GM23248 (cell line): ENCODE measurements at regions not wholly inside any gene's neighbourhood (a gene's known extent, or its start where the extent isn't known, plus 50 kb on each side); places are given as distances from the start of the nearest gene placed in this dataset.

ENCODE experiments used
- DNase-seq: peaks from one replicate; pipeline ENCODE4 v3.0.0-alpha.2; 2015
- H2AFZ ChIP-seq: fragments of 200-600 bp; sonication (generic); 2 replicates; pipeline ENCODE4 v1.6.1; 2016; ENCODE audit warnings: antibody characterized with exemption
- H3F3A ChIP-seq: fragments of 200-600 bp; sonication (generic); 2 replicates; pipeline ENCODE4 v1.6.1; 2016; ENCODE audit warnings: mild to moderate bottlenecking, antibody characterized with exemption, mixed run types; ENCODE audit not compliant: insufficient read depth
- H3K27ac ChIP-seq: fragments of 200-600 bp; sonication (generic); 2 replicates; pipeline ENCODE4 v1.5.1; 2016; ENCODE audit warnings: mild to moderate bottlenecking
- H3K27me3 ChIP-seq: fragments of 200-600 bp; sonication (generic); replicated peaks from 2 replicates; pipeline ENCODE4 v1.6.1; 2016; ENCODE audit warnings: mild to moderate bottlenecking; ENCODE audit not compliant: insufficient read depth
- H3K36me3 ChIP-seq: fragments of 200-600 bp; sonication (generic); 2 replicates; pipeline ENCODE4 v1.6.1; 2016; ENCODE audit warnings: low read depth, mild to moderate bottlenecking
- H3K4me1 ChIP-seq: fragments of 200-600 bp; sonication (generic); 2 replicates; pipeline ENCODE4 v1.6.1; 2016; ENCODE audit warnings: mild to moderate bottlenecking; ENCODE audit not compliant: insufficient read depth
- H3K4me2 ChIP-seq: fragments of 200-600 bp; sonication (generic); one replicate; pipeline ENCODE4 v1.6.1; 2016; ENCODE audit warnings: mild to moderate bottlenecking; ENCODE audit not compliant: unreplicated experiment
- H3K4me3 ChIP-seq: fragments of 200-600 bp; sonication (generic); 2 replicates; pipeline ENCODE4 v1.5.1; 2016; ENCODE audit warnings: mild to moderate bottlenecking
- H3K79me2 ChIP-seq: fragments of 200-600 bp; sonication (generic); 2 replicates; pipeline ENCODE4 v1.6.1; 2016; ENCODE audit warnings: mild to moderate bottlenecking; ENCODE audit not compliant: insufficient read depth
- H3K9ac ChIP-seq: fragments of 200-600 bp; sonication (generic); 2 replicates; pipeline ENCODE4 v1.6.1; 2016; ENCODE audit warnings: mild to moderate bottlenecking
- H3K9me2 ChIP-seq: fragments of 200-600 bp; sonication (generic); 2 replicates; pipeline ENCODE4 v1.6.1; 2016; ENCODE audit warnings: mixed run types, mild to moderate bottlenecking, moderate library complexity; ENCODE audit not compliant: insufficient read depth
- H3K9me3 ChIP-seq: fragments of 200-600 bp; sonication (generic); one replicate; pipeline ENCODE4 v1.6.1; 2017; ENCODE audit warnings: low read depth
- H4K20me1 ChIP-seq: fragments of 200-600 bp; sonication (generic); 2 replicates; pipeline ENCODE4 v1.6.0; 2016; ENCODE audit not compliant: insufficient read depth
- EZH2 ChIP-seq: fragments of 200-600 bp; sonication (generic); IDR thresholded peaks from 2 replicates; pipeline ENCODE4 v1.6.1; 2018; ENCODE audit warnings: antibody characterized with exemption, mild to moderate bottlenecking; ENCODE audit not compliant: insufficient read depth, poor library complexity, severe bottlenecking
- EZH2phosphoT487 ChIP-seq: fragments of 200-600 bp; sonication (generic); IDR thresholded peaks from 2 replicates; pipeline ENCODE4 v1.6.1; 2018; ENCODE audit warnings: antibody characterized with exemption, moderate library complexity, mild to moderate bottlenecking, low read depth; ENCODE audit not compliant: insufficient read depth
- WGBS, 2 experiments: methylation state at CpG; one replicate each; pipeline ENCODE4 v1.1.6; 2015 to 2017; ENCODE audit warnings: low lambda C conversion rate in 2 of 2, low coverage in 1 of 2; ENCODE audit errors: missing lambda C conversion rate in 2 of 2; 5-methylcytosine and 5-hydroxymethylcytosine counted together
- in situ Hi-C: fragments of 300-500 bp; cut with MboI; formaldehyde crosslinking; loops from 2 replicates; pipeline ENCODE4 v1.15.0; 2020

DNA sequence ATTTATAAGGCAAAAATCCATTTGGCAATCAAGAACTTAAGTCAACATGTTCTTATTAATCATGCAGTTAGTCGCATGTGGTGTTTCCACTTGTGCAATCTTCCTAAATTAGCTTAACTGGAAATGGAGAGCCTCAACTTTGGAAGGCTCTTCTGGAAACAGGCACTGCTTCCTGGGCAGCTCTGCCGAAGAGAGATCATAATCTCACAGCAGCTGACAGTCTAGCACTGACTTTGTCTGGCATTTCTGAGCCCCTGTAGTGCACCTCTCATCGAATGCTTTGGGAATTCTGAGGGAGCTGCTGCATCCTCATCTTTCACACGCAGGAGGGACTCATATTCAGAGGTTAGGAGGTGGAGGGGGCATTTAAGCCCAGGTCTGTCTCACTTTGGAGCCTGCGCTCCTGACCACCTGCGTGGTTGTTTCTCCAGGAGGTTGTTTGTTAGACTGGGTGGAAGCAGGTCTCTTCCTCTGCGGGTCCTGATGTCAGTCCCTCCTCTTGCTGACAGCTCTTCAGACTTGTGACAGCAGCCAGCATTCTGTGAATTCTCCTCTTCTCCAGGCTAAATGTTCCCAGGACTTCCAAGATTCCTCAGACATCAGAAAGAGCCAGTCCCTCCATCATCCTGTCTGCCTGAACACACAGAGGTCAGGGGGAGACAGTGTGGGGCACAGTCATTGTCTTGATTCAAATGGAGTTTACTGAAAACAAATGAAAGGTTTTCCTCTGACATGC, 100.4 kb upstream of the GJB6 start:
- Histone ChIP-seq H3K9me3 (no peaks in the 10 kb centered on the region), H3K4me3 (no peak overlapping the region), H3K4me2 (peak overlapping the region; percentile 34), H3K36me3 (no peaks in the 10 kb centered on the region), H3K9me2 (no peaks in the 10 kb centered on the region), H3K9ac (no peak overlapping the region), H3F3A (peaks cover 6% of the 10 kb centered on the region; the same call in 1 of the 2 replicates), H3K79me2 (no peaks in the 10 kb centered on the region), H4K20me1 (no peaks in the 10 kb centered on the region), H2AFZ (no peak overlapping the region), H3K27ac (no peak overlapping the region), H3K4me1 (peaks cover 11% of the 10 kb centered on the region; the same call in 1 of the 2 replicates), H3K27me3 (no peaks in the 10 kb centered on the region)
- WGBS, 2 experiments: 30 to 35% methylated on average over 7 of the region's 7 CpGs
- TF ChIP-seq EZH2 (no peak), EZH2phosphoT487 (no peak)
- DNase-seq: peak; percentile 70
- in situ Hi-C loops: no loop called here

DNA sequence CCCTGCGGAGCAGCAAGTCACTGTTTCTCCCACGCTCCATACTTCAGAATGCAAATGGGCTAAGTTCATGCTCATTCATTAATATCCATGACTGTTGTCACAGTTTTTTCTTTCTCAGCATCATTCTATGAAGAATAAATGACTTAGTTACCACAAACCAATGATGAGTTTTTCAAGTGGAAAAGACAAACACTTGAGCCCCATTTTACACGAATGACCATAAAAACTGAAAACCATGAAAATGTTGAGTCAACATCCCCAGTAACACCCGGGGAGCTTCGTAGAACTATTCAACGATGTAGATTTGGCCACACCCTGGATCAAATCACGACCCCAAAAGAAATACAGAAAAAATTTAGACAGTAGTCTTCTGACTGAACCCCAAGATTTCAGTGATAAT, 99.8 kb upstream of the GJB6 start:
- Histone ChIP-seq H3K4me3 (no peak overlapping the region), H3K27ac (no peak overlapping the region), H3K4me1 (peaks cover 11% of the 10 kb centered on the region; the same call in 1 of the 2 replicates), H3K9ac (no peak overlapping the region), H3K79me2 (no peaks in the 10 kb centered on the region), H3K9me3 (no peaks in the 10 kb centered on the region), H3K27me3 (no peaks in the 10 kb centered on the region), H3F3A (peaks cover 6% of the 10 kb centered on the region; the same call in 1 of the 2 replicates), H3K4me2 (peak overlapping the region; percentile 34), H2AFZ (no peak overlapping the region), H4K20me1 (no peaks in the 10 kb centered on the region), H3K36me3 (no peaks in the 10 kb centered on the region), H3K9me2 (no peaks in the 10 kb centered on the region)
- no peak for TF ChIP-seq EZH2phosphoT487
- TF ChIP-seq EZH2: no peak
- WGBS, 2 experiments: 43 to 44% methylated on average over 7 of the region's 7 CpGs
- in situ Hi-C loops: no loop called here
- DNase-seq: no peak

DNA sequence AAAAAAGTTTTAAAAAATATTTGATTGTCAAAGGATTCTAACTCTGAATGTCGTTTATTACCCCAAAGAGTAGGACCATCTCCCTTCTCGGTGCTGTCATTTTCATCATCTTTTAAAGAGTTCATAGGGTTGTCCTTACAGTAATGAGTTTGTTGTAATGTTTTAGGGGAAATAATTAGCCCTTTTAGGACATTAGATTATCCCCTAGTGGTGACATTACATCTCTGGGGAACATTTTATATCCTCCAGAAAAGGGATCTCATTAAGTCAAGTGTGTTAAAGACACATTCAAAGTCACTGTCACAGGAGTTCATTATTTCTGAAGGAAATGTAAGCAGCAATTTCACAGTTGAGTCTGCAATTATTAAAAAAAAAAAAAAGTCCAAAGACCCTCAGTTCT, 99.3 kb upstream of the GJB6 start:
- no peak for DNase-seq
- Histone ChIP-seq H3K36me3 (no peaks in the 10 kb centered on the region), H3K27me3 (no peaks in the 10 kb centered on the region), H3K4me1 (peaks cover 11% of the 10 kb centered on the region; the same call in 1 of the 2 replicates), H3K9me2 (no peaks in the 10 kb centered on the region), H4K20me1 (no peaks in the 10 kb centered on the region), H3K4me3 (no peak overlapping the region), H3K79me2 (no peaks in the 10 kb centered on the region), H2AFZ (no peak overlapping the region), H3K27ac (no peak overlapping the region), H3K4me2 (no peak overlapping the region), H3K9ac (no peak overlapping the region), H3F3A (peaks cover 6% of the 10 kb centered on the region; the same call in 1 of the 2 replicates), H3K9me3 (no peaks in the 10 kb centered on the region)
- in situ Hi-C loops: no loop called here
- WGBS, 2 experiments: 77 to 79% methylated on average over 2 of the region's 2 CpGs
- TF ChIP-seq EZH2phosphoT487 (no peak), EZH2 (no peak)

DNA sequence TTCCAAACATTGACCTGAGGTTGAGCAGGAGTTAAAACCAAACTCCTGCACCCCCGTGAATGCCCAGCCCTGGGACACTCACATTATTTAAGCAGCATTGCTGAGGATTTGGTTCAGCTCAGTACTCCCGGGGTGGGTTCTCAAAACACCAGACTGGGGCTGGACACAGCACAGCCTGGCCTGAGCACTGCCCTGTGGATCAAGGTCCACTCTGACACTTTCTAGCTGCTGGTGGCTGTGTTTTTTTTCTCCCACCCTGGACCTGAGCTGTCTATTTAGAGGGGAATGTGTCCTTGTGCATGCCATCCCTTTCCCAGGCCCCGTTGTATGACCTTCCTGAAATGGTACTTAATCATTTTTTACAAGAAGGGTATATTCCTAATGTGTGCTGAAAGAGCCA, 94.7 kb upstream of the GJB6 start:
- Histone ChIP-seq H3K36me3 (no peaks in the 10 kb centered on the region), H3K4me1 (0 out of 2 replicates have a peak, but pooled peaks cover under 1% of the 10 kb centered on the region), H3K9me2 (no peaks in the 10 kb centered on the region), H3K27ac (no peak overlapping the region), H3K27me3 (peaks cover 14% of the 10 kb centered on the region), H2AFZ (no peak overlapping the region), H3K4me2 (no peak overlapping the region), H4K20me1 (no peaks in the 10 kb centered on the region), H3K9me3 (no peaks in the 10 kb centered on the region), H3F3A (peaks cover 2% of the 10 kb centered on the region; the same call in 1 of the 2 replicates), H3K4me3 (no peak overlapping the region), H3K9ac (no peak overlapping the region), H3K79me2 (no peaks in the 10 kb centered on the region)
- DNase-seq: no peak
- WGBS, 2 experiments: 55 to 58% methylated on average over 3 of the region's 3 CpGs
- TF ChIP-seq EZH2 (no peak), EZH2phosphoT487 (no peak)
- in situ Hi-C loops: no loop called here
